Raji (cell line): ENCODE measurements at regions not wholly inside any gene's neighbourhood (a gene's known extent, or its start where the extent isn't known, plus 50 kb on each side); places are given as distances from the start of the nearest gene placed in this dataset.

ENCODE experiments used
- POLR2A ChIP-seq: IDR thresholded peaks from 2 replicates; pipeline ENCODE4 v1.6.1; 2011; ENCODE audit warnings: low read depth, low read length, control low read depth; ENCODE audit not compliant: insufficient read depth

DNA sequence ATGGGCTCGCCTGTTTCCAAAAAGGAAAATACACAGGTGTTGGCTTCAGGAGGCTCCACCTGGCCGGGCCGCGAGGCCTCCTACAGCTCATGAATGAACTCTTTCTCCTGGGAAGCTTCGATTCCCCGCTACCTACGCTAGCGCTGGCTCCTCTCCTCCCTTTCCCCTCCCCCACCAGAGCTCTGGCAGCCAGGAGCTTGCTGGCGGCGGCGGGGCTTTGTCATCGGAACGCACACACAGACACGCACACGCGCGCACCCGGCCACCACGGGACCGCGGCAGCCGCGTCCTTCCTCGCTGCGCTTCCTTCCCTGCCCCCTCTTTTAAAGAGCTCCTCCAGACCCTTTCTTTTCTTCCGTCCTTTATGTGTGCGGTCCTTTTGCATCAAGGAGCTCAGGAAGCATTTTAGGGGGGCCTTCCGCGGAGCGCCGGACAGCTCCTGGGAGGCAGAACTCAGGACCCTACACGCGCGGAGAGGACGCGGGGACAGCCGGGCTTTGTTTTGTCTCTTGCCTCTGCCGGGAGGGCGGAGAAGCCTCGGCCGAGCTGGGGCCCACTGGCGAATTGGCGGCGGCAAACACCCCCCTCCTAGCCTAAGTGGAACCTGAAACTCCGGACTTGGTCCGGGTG lies 70.2 kb upstream of the BCOR start:
- no peak for TF ChIP-seq POLR2A

DNA sequence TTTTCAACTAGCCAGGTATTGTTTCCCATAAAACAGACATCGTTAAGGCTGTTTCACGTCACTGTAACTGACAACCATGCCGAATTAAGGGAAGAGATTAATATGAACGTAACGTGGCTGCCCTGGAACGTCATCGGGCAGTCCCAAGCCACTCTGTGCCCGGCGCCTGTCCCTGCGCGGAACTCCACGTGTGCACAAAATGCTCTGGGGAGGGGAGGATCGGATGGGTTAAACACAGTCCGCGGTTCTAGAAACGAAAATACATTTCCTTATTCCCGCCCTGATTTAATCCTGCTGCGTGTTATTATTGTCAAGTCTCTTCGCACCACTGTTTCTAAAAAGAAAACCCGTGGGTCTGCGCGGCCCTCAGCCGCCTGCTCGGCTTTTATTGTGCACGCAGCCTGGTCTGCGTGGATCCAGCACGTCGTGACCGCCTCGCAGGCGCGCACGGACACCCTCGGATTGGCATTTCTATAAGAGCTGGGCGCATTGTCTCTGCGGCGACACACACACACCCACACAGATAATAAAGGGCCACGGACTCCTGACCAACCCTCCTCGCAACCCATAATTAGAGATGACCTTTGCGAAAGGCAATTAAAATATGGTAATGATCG lies 69.6 kb upstream of the BCOR start:
- no peak for TF ChIP-seq POLR2A

DNA sequence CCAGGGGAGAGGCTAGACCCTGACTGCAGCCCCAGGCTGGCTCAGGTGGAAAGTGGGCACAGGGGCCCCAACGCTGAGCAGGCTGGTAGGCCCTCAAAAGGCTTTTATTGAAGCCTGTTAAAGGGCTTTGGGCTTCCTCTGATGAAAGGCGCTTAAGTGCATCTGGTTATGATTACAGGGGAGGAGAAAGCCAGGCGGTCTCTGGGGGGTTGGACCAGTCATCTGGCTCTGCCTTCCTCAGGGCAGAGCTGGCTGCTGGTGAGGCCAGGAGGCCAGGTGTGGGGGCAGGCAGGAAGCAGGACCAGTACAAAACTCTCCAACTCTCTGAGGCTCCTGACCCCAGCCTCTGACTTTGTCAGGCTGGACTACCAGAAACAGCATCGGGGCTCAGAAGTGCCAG lies 68.8 kb upstream of the BCOR start:
- TF ChIP-seq POLR2A = no peak

DNA sequence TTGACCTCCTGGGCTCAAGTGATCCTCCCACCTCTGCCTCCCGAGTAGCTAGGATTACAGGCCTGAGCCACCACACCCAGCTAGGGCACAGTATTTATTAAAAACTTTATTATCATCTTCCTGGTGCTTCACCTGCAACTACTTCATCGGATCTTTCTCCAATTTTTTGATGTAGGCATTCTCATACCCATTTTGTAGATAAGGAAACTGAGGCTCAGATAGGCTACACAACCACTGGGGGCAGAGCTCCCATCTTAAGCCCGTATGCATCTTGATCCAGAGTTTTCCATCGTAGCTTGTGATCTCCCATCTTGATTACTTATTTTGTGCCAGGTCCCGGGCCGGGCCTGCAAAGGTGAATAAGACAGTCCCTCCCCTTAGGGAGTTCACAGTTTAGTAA lies 68.1 kb upstream of the BCOR start:
- no peak for TF ChIP-seq POLR2A

DNA sequence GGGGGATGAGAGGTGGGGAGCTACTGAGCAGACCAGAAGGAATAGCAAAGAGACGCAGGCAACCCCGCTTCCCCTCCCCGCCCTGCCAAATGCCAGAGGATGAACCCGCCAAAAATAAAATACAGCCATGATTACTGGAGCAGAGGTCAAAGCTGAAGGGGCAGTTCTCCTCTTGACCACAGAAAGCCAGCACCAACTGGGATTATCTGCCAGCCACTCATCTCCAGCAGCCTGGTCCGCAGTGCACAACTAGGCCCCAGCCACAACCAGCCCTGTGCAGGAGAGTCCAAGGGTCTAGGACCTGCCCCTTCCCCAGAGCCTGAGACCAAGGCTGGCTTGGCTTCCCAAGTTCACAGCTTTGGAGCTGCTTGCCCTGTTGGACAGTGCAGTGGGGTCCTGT lies 67.4 kb upstream of the BCOR start:
- TF ChIP-seq POLR2A = no peak

DNA sequence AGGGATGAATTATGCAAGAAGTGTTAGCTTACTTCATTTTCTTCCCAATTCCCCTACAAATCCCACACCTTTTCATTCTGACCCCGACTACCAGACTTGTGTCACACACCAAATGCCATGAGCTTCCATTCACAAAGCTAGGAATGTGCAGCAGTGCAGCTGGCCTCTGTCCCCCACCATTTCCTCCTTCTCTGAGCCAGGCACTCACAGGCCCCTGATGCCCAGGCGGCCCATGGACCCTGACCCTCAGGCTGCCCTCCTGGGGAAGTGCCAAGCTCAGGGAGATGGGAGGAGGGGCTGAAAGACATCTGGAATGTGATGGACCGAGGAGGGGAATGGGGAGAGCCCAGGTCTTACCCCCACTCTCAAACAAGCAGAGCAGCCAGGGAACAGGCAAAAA lies 67.0 kb upstream of the BCOR start:
- TF ChIP-seq POLR2A = no peak

DNA sequence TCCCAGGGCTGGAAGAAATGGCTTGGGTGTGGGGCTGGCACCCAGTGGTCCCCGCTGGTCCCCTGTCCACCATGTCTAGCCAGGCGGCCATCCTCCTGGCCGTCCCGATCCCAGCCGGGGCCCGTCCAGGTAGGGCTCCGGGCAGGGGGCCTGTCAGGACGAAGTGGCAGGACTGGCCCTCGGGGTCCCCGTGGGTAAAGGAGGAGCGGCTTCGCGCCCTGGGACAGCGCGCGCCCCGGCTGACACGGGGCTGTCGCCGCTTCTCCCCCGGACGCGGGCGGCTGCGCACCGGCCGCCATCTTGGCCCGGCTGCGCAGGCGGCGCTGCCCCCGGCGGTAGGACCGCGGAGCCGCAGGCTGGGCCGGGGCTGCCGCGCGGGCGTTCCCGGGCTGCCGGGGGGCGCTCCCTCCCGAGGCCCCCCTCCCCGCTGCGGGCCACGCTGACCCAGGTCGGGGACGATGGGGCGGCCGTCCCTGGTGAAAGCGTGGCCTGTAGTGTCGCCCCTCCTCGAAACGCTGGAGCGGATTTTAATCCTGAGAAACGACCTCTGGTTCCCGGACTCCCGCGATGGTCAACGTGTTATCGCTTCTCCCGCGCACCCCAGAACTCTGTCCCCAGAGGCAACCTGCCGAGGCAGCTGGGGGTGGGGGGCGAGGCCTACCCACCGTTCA lies 60.4 kb upstream of the BCOR start:
- no peak for TF ChIP-seq POLR2A

DNA sequence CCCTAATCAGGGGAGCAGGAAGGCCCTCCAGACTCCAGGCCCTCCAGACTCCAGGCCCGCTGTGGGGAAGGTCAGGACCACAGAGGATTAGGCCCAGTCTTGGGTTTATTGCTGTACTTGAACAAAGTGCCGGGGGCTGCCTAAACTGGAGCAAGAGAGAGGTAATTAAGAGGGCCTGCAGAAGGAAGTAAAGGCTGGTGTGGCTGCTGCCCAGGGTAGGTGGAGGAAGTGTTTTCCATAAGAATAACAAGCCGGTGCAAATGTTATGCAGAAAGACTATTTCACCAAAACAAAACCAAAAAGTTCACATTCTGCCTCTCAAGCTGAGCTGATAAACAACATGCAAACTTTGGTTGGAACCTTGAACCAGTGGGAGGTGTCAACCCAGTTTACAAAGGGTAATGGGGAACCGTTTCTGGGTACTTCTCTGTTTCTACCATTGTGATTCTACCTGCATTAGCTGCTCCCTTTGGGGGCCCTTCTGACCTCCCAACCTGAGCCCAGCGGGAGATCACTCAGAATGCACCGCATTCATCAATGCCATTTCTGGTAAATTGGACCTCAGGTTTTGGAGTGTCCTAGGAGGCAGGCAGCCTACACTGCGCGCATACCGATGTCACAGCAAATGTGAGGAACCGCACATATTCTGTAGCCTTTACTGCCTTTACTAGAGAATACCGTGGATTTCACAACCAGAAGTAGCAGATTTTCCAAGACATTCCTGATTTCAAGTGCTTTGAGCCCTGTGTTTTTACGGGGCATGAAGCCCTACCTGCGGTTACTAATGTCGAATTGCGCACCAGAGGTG lies 59.7 kb upstream of the BCOR start:
- no peak for TF ChIP-seq POLR2A

DNA sequence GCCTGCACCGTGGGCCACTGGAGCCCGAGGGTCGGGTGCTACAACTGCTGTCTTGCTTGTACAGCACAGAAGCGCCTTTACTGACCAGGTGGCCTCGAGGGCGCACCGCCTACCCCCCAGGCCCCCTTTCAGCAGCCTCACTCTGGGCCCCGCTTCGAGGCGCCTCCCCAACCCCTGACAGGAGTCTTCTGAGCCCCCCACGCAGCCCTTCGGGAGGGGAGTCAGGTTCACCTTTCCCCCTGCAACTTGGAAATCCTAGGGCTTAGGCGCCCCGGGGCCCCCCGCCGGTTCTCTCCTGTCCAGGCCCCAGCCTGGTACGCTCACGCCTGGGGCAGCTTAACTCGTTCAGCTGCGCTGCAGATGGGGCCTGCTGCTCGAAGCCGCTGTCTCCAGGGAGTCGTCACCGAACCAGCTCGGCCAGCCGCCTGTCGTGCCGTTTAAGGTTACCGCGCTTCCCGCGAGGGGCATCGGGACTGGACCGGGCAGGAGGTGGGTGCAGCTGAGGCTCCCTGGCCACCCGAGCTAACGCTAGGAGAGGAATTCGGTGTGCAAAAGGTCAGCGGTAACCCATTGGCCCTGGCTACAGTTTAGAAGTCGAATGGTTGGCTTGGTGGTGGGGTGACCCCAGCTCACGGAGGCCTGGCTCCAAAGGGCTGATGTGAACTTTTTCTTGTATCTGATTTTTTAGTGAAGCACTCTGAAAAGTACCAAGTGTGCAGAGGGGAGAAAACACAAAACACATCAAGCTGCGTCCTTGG lies 58.9 kb upstream of the BCOR start:
- TF ChIP-seq POLR2A = no peak

DNA sequence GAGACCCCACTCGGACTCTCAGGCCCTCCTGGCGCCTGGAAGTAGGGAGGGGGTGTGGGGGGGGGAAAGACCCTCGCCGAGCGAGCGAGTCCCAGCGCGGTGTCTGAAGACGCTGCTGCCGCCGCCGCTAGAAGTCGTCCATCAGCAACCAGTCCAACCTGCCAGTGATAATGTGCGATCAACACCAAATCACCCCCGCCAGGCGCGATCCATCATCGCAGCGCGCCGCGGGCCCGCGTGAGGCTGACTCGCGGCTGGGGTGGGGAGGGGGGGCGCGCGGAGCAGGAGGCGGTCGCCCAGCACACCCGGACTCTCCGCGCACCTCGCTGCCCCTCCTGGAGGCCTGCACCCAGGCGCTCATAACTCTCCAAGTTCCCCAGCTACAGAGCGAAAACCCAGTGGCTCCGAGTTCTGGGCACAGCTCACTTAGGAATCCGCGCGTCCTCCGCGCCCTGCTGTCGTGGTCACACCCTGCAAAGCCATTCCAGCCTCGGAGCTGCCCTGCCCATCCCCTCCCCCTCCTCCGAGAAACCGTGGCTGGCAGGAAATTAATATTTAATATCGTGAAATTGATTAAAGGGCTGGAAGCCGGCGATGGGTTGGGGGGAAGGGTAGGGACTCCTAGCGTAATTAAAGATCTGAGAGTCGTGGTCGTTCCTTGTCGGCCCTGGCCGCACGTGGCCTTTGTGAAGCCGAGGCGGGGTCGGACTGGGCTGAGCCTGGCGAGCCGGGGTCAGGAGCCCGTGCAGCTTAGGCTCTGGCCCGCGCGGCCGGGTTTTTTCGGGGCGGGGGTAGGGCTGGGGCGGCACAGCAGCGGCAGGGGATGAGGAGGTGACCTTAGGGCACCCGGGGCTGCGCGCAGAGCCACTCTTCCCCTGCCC lies 58.1 kb upstream of the BCOR start:
- no peak for TF ChIP-seq POLR2A

DNA sequence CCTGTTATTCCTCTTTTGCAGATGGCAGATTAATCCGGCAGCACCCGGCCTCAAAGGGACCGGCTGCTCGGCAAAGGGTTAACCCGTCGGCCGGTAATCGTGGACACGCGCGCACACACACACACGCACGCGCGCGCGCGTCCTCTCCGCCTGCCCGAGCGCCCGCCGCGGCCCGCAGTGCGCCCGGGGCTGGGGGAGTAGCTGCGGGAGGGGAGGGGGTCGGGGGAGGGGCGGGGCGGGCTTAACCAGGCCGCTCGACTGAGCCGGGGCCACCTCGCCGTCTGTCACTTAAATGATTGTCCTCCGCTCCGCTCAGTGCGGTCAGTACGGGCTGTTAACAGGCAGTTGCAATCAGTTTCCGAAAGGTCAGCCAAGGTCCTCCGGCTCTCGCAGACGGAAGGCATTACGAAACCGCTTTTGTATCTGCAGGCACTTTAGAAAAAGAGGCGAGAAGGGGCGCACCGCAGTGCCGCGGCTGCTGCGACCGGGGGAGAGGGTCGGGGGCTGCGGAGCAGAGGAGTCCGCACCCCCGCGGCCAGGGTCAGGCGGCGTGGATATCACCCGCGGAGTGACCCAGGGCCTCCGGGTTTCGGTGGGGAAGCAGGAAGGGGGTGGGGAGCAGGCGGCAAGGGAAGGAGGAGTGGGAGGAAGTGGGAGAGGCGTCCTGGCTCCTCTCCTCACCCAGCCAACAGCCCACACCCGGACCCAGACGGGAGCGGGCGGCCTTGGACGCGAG lies 57.3 kb upstream of the BCOR start:
- no peak for TF ChIP-seq POLR2A

DNA sequence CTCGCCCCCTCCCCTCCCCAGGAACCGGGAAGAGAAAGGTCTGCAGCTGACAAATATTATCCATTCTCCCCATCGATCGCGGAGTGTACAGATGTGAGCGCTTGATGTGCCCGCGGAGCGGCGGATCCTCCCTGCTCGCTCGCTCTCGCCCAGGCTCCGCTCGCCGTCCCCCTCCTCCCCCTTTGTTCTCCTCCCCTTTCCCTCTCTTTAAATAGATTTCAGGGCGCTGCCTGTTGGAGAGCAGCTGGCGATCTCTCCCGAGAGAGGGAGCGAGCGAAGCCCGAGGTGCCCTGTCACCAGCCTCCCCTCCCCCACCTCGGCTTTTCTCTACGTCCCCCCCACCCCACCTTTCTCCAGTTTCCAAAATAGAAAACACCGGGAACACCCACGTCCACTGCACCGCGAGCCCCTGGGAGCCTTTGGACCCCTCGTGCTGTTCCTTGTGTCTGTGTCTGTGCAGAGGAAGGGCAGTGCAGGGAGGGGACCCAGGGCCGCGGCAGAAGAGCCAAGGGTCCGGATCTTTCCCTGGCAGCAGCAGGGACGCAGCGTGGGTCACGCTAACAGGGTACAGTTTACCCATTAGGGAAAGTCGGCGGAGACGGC lies 56.6 kb upstream of the BCOR start:
- TF ChIP-seq POLR2A = no peak
